T-helper 9 cell (primary cell): ENCODE measurements at regions not wholly inside any gene's neighbourhood (a gene's known extent, or its start where the extent isn't known, plus 50 kb on each side); places are given as distances from the start of the nearest gene placed in this dataset.

Experiments
- DNase-seq: peaks from one replicate; pipeline ENCODE4 v3.0.0-alpha.2; 2020

- no peak for DNase-seq
These were observed 342.7 kb upstream of the CWC22 start for GRCh38 chr2:180349809-180350208.

DNA sequence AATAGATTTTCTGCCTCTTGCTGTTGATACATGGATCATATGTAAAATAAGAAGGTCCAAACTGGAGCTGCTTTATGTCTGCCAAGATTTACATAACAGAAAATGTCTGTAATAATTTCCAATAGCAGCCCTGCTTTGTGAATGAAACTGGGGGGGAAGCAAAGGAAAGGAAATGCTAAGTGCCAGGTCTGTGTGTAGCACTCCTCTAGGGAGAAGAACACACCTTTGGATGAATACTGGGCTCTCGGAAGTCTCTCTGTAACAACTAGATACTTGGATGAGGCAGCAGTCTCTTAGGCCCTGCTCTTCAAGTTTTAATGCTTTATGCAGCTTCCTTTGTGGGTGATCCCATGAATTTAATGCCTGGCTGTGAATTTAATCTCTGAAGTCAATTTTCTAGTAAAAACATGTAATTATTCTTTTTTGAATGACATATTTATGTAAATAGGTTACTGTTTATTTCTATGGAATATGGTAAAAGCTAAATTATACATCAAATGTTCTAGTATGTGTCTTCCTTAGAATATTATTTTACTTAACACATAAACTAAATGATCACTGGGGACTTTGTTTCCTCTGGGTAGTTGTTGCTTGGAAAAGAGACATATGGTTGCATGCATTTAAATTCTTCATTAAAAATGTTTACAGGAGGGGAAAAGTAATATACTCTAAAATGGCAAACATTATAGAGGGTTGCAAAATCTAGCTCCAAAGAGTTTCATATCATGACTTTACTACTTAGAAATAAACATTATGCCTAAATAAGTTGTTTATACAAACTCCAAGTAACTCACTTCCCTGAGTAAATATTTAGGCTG, 336.6 kb upstream of the CWC22 start:
- no peak for DNase-seq

DNA sequence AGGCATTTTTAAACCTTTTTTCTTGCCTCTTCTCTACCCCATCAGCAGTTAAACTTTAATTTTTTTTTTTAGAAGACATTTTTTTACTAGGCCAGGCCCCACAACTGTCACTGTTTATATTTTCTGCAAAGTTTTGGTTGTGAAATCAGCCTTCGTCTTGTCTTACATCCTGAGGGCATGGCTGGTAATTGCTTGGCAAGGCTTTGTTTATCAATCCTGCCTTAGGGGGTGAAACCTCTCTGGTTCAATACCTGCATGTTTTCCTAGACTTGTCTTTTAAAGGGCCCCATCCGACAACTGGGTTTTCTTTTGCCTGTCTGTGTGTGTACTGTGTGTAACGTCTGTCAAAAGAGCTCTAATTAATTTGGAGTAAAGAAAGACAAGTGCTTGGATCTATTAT, 330.0 kb upstream of the CWC22 start:
- no peak for DNase-seq

DNA sequence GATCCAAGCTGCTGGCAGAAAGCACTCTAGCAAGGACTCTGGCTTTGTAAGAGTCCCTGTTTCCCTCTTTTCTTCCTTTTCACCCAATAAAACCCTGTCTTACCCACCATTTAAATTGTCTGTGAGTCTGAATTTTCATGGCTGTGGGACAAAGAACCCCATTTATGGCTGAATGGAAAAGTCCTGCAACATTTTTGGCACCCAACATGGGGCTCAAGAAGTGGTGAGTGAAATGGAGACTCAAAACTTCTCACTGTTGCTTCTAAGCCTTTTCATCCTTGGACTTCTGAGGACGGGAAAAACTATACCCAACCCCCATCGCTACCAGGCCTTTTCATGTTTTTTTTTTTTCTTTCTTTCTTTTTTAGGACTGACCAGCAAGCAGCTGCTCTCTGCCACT, 329.5 kb upstream of the CWC22 start:
- DNase-seq, result no peak

GRCh38 chr2:180334514-180334913, 327.4 kb upstream of the CWC22 start:
- DNase-seq, result no peak

DNA sequence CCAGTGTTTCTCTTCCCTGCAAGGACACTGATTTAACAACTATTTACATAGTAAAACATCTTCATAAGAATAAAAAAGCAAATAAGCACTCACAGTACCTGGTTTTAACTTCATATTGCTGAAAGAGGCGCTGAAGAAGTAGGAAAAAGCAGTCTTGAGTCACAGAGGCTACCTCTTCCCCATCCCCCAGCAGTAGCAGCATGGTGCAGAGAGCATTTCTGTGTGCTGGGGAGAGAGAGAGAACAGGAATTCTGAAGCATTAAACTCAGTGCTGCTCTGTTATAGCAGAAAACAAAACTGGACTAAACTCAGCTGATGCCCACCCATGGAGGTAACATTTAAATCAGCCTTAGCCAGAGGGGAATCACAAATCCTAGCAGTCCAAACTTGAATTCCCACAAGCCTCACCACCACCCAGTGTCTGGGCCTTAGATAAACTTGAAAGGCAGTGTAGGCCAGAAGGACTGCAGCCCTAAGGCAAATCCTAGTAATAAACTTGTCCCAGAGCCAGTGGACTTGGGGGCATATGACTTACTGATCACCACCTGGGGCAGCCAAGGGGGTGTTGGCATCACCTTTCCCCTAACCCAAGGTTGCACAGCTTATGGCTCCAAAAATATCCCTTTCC, 321.8 kb upstream of the CWC22 start:
- no peak for DNase-seq

DNA sequence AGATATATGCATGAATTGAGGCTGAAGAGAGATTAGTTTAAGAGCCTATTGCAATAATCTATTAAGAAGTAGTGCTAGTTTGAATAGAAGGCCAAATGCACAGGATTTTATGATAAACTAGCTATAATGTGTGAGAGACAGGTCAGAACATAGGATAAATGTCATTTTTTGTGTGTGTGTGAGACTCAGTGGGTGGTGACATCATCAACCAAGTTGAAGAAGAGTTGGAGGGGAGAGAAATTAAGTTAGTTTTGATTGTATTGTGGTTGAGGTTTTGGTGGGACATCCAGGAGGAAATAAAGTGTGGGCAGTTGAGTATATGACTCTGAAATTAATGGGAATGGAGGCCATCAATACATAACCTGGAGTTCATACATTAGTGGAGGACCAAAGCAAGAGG, 320.1 kb upstream of the CWC22 start:
- DNase-seq, result no peak

- DNase-seq, result no peak
These were observed 318.5 kb upstream of the CWC22 start for GRCh38 chr2:180325416-180326120.

GRCh38 chr2:180324182-180324581, 317.1 kb upstream of the CWC22 start:
- no peak for DNase-seq

DNA sequence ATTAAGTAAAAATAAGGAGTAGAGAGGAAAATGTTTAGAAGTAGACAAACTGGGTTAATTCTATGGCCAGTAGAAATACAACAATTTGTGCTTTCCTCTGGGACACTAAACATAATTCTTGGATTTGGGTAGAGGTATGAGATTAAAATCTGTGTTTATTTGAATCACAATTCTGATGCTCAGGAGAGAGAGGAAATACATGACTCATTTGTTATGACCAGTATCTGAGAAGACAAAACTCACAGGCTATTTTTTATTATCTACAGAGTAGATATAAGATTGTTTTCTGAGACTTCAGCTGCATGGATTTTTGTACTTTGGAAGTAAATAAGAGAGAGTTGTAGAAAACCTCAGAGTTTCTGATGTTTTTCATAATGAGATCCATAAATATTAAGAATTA, 315.7 kb upstream of the CWC22 start:
- DNase-seq, result no peak

- DNase-seq, result no peak
These were observed 312.7 kb upstream of the CWC22 start for GRCh38 chr2:180319586-180320405.

DNA sequence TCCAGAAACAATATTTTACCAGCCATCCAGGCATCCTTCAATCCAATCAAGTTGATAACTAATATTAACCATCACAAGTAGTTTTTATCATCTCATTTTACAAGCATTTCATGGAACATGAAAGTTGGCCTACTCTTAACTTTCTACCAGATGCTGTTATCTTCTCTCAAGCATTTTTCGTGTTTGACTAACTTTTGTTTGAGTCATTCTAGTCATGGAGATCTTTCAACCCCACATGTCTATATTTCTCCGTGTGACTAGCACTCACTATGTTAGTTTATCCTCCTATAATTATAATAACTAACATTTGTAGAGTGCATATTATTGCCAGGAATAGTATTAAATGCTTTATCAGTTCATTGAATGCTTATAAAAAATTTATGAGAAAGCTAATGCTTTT, 307.0 kb upstream of the CWC22 start:
- DNase-seq, result no peak

GRCh38 chr2:180312542-180312941, 305.4 kb upstream of the CWC22 start:
- no peak for DNase-seq

GRCh38 chr2:180307096-180307495, 300.0 kb upstream of the CWC22 start:
- DNase-seq, result no peak

DNA sequence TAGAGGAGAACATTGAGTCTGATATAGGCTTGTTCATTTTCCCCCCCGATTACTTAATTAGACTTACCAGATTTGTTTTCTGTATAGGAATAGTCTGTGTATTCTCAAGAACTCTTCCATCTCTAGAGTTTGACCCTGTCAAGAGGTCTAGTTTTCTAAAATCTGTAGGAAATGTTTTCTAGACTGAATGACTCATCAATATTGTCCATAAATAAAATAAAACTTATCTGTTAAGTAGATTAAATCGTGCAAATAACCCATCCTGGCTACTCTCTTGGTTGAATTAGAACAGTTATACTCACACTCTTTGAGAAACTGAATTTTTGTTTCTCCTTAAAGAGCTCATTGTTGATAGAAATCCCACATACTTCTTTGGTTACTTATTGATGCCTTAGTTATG, 299.2 kb upstream of the CWC22 start:
- DNase-seq, result no peak

DNA sequence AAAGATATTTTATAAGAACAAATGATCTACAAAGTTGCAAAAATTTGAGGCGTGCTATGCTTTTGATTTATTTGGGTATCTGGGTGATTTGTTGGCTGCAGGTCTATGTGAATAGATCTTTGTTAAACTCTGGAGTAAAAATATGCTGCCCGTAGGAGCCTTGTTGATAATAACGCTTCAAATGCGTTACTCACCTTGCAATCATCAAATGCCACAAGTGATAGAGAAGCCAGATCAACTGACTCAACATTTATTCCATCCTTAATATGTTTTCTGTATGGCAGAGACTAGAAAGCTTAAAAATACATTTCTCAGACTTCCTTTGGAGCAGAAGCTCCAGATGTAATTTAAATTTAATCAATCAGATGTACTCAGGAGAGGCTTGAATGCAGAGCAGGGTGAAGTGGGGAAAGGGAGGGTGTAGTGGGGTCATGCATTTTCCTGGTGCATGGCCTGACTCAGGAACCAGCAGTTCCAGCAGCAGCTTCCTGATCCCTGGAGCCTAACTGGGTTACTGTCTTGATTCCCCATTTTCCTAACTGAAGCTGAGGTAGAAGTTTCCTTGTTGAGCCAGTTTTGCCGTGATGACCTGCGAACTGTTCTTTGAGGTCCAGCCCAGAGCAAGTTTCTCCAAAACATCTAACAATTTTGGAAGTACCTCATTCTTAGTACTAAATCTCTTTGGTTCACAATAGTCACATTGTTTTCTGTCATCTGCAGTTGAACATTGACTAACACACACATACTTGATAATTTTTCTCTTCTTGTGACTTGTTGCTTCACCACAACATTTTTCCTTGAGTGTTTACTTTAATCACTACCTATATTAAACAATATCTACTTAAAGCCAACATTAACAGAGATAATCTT, 284.7 kb upstream of the CWC22 start:
- DNase-seq, result no peak

DNA sequence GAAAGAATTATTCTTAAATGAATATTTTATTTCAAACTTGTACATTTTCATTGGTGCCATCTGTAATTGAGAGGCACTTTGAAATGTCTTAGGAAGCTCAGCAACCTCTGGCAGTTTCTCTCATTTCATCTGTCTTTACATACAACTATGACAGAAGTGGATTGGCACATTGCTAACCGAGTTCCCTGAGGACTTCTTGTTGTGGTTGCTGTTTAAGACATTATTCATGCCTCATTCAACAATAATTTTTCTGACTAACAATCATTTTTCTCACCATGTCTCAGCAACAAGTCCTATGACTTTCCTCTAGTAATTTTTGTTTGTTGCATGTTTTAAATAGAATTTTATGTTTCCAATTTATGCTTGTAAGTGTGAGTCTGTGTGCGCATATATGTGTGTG, 284.0 kb upstream of the CWC22 start:
- no peak for DNase-seq

DNA sequence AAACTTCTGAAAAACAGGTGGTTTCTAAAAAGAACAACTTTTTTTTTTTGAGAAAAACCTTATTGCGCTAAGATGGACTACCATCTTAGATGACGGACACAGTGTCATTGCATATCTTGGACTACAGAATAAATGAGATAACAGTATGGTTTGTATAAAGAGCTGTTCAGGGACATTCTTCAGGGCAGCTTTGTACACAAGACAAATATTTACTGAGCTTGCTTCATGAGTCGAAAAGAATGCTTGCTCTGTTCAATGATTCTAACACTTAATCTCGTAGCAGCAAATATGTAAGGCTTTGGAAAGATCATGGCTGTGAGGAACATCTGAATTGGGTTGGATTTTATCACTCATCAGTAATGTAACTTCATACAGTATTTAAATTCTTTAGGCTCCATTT, 282.5 kb upstream of the CWC22 start:
- no peak for DNase-seq

GRCh38 chr2:180279581-180279980, 272.5 kb upstream of the CWC22 start:
- no peak for DNase-seq

GRCh38 chr2:180276733-180277132, 269.6 kb upstream of the CWC22 start:
- no peak for DNase-seq

GRCh38 chr2:180268006-180268405, 260.9 kb upstream of the CWC22 start:
- no peak for DNase-seq

- no peak for DNase-seq
These were observed 254.9 kb upstream of the CWC22 start for GRCh38 chr2:180261976-180262375.
